GM18873 (cell line): ENCODE measurements at regions not wholly inside any gene's neighbourhood (a gene's known extent, or its start where the extent isn't known, plus 50 kb on each side); places are given as distances from the start of the nearest gene placed in this dataset.
"Not testable (repeated sequence)": the region's sequence is repeated elsewhere in the genome, so short reads cannot be mapped to it uniquely, and the experiment has no call there.

Experiments
- ATAC-seq: cut with Tn5 transposase; IDR thresholded peaks from one replicate; pipeline ENCODE4 v1.9.1; 2021; ENCODE audit warnings: mild to moderate bottlenecking, moderate library complexity, moderate number of reproducible peaks; ENCODE audit not compliant: unreplicated experiment, low FRiP score

- no peak for ATAC-seq
Observed at GRCh38 chr20:25991756-25992130, 295.1 kb upstream of the ZNF337 start.

GRCh38 chr20:25991051-25991755, 294.6 kb upstream of the ZNF337 start:
- no peak for ATAC-seq

GRCh38 chr20:25989686-25990085, 293.0 kb upstream of the ZNF337 start:
- ATAC-seq: not testable (repeated sequence)

GRCh38 chr20:25989196-25989595, 292.5 kb upstream of the ZNF337 start:
- ATAC-seq: no peak

GRCh38 chr20:25987928-25988560, 291.4 kb upstream of the ZNF337 start:
- not testable (repeated sequence) for ATAC-seq

- peak; percentile 95 for ATAC-seq
Observed at GRCh38 chr20:25987073-25987927, 290.6 kb upstream of the ZNF337 start.

GRCh38 chr20:25985597-25985996, 288.9 kb upstream of the ZNF337 start:
- no peak for ATAC-seq

GRCh38 chr20:25984933-25985332, 288.3 kb upstream of the ZNF337 start:
- ATAC-seq: no peak

GRCh38 chr20:25982701-25983100, 286.0 kb upstream of the ZNF337 start:
- not testable (repeated sequence) for ATAC-seq

- ATAC-seq: not testable (repeated sequence)
Observed at GRCh38 chr20:25978450-25979190, 282.0 kb upstream of the ZNF337 start.

- not testable (repeated sequence) for ATAC-seq
Observed at GRCh38 chr20:25975816-25976215, 279.2 kb upstream of the ZNF337 start.

- ATAC-seq: not testable (repeated sequence)
Observed at GRCh38 chr20:25965203-25965602, 268.6 kb upstream of the ZNF337 start.

GRCh38 chr20:25953876-25954275, 257.2 kb upstream of the ZNF337 start:
- ATAC-seq: not testable (repeated sequence)

GRCh38 chr20:25935230-25935629, 238.6 kb upstream of the ZNF337 start:
- not testable (repeated sequence) for ATAC-seq

GRCh38 chr20:25932806-25933205, 236.2 kb upstream of the ZNF337 start:
- not testable (repeated sequence) for ATAC-seq

GRCh38 chr20:25932170-25932569, 235.5 kb upstream of the ZNF337 start:
- ATAC-seq: not testable (repeated sequence)

- not testable (repeated sequence) for ATAC-seq
Observed at GRCh38 chr20:25902321-25902720, 205.7 kb upstream of the ZNF337 start.

- not testable (repeated sequence) for ATAC-seq
Observed at GRCh38 chr20:25898663-25899062, 202.0 kb upstream of the ZNF337 start.

GRCh38 chr20:25879096-25879495, 182.4 kb upstream of the ZNF337 start:
- ATAC-seq: not testable (repeated sequence)

- not testable (repeated sequence) for ATAC-seq
Observed at GRCh38 chr20:25868650-25868979, 172.0 kb upstream of the ZNF337 start.
